Panc1 (cell line): ENCODE measurements at regions not wholly inside any gene's neighbourhood (a gene's known extent, or its start where the extent isn't known, plus 50 kb on each side); places are given as distances from the start of the nearest gene placed in this dataset.

Experiments
- ATAC-seq: fragments of 200-7000 bp; cut with Tn5 transposase; 2 replicates; pipeline ENCODE4 v1.9.1; 2020; ENCODE audit warnings: mild to moderate bottlenecking, moderate library complexity
- BruUV-seq: library from RNA; stranded (reverse); fragments of 400-500 nt; replicated peaks from 2 replicates; lab custom pipeline; 2021; lab: Mats Ljungman, UMichigan
- CTCF ChIA-PET: fragments of 300-600 bp; sonication (Branson Sonifier 250); formaldehyde crosslinking; loops from one replicate; lab custom pipeline; 2022; ENCODE audit warnings: antibody characterized with exemption; lab: Charles Lee
- POLR2A ChIA-PET: fragments of 300-600 bp; sonication (Branson Sonifier 250); formaldehyde crosslinking; loops from one replicate; lab custom pipeline; 2022; ENCODE audit warnings: antibody characterized with exemption; lab: Charles Lee
- DNase-seq: peaks from one replicate; pipeline ENCODE4 v3.0.0-alpha.2; 2010; ENCODE audit warnings: low read depth, low spot score
- H3K27ac ChIP-seq: 2 replicates; pipeline ENCODE4 v1.5.1; 2011; ENCODE audit warnings: mild to moderate bottlenecking, low read length, inconsistent platforms
- H3K27me3 ChIP-seq: fragments of 200-500 bp; sonication (Bioruptor generic); 2 replicates; pipeline ENCODE4 v1.6.0; 2014; ENCODE audit warnings: low read length, inconsistent platforms; ENCODE audit not compliant: control insufficient read depth, insufficient read depth
- H3K36me3 ChIP-seq: fragments of 200-500 bp; sonication (Bioruptor generic); 2 replicates; pipeline ENCODE4 v1.5.1; 2014; ENCODE audit warnings: inconsistent platforms, mild to moderate bottlenecking, low read length, moderate library complexity; ENCODE audit not compliant: control insufficient read depth, insufficient read depth
- H3K4me1 ChIP-seq: 2 replicates; pipeline ENCODE4 v1.5.1; 2011; ENCODE audit warnings: inconsistent platforms, mild to moderate bottlenecking, low read length, moderate library complexity; ENCODE audit not compliant: control insufficient read depth, insufficient read depth
- H3K4me3 ChIP-seq, 2 experiments: 2 replicates each; pipeline ENCODE4 v1.5.1; 2011 to 2012; ENCODE audit warnings: low read depth in 2 of 2, low read length in 2 of 2, mild to moderate bottlenecking in 2 of 2, inconsistent platforms in 1 of 2, moderate library complexity in 1 of 2
- H3K9me3 ChIP-seq: fragments of 200-500 bp; sonication (Bioruptor generic); 2 replicates; pipeline ENCODE4 v1.5.1; 2014; ENCODE audit warnings: low read depth, mild to moderate bottlenecking, inconsistent platforms, low read length, moderate library complexity; ENCODE audit not compliant: control insufficient read depth, insufficient read depth
- POLR2AphosphoS5 ChIP-seq: IDR thresholded peaks from 2 replicates; pipeline ENCODE4 v1.6.1; 2012; ENCODE audit warnings: mild to moderate bottlenecking, low read depth, low read length, moderate library complexity
- SIN3A ChIP-seq: IDR thresholded peaks from 2 replicates; pipeline ENCODE4 v1.6.1; 2012; ENCODE audit warnings: low read depth, mild to moderate bottlenecking, low read length, moderate library complexity, borderline replicate concordance; ENCODE audit not compliant: insufficient read depth
- TCF7L2 ChIP-seq: IDR thresholded peaks from 2 replicates; pipeline ENCODE4 v1.6.1; 2011; ENCODE audit warnings: mild to moderate bottlenecking, low read depth, low read length, inconsistent platforms
- in situ Hi-C: cut with HindIII; loops from 2 replicates; pipeline ENCODE4 v1.10.0; 2016; ENCODE audit warnings: low sequenced_read_pairs, low pct_unique_long_range_greater_than_20kb
- intact Hi-C: fragments of 100-400 bp; cut with micrococcal nuclease; formaldehyde crosslinking; loops from one replicate; pipeline ENCODE4 v1.10.0; 2022; ENCODE audit not compliant: unreplicated experiment
- TF ChIP-seq, protein P1 (sequence below), 2 experiments: IDR thresholded peaks; 2 replicates each; pipeline ENCODE4 v1.6.1; 2011 to 2012; ENCODE audit warnings: low read depth in 2 of 2, control low read depth in 1 of 2, low read length in 1 of 2, mild to moderate bottlenecking in 1 of 2, moderate library complexity in 1 of 2; ENCODE audit not compliant: insufficient read depth in 1 of 2
- TF ChIP-seq, protein P2 (sequence below): fragments of 450-650 bp; IDR thresholded peaks from 2 replicates; pipeline ENCODE4 v1.5.1; 2017; ENCODE audit warnings: mild to moderate bottlenecking

DNA sequence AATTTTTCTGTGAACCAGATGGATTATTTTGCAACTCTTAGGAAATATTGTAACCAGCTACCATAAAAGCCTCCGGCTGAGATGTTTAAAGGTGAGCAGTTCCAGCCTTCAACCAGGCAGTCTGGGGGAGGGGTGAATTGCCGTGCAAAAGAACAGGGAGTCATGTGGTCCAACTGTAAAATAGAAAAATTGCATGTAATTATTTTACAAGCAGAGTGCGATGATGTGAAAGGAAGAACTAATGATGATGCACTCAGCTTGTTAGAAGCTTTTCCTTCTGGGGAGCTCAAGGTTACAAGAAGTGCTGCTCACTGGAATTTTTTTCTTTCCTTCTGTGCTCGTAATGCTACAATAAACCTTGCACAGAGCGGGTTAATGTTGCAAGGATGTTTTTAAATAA is 188.7 kb upstream of the ITGA1 start:
- in situ Hi-C loops, result no loop called here

DNA sequence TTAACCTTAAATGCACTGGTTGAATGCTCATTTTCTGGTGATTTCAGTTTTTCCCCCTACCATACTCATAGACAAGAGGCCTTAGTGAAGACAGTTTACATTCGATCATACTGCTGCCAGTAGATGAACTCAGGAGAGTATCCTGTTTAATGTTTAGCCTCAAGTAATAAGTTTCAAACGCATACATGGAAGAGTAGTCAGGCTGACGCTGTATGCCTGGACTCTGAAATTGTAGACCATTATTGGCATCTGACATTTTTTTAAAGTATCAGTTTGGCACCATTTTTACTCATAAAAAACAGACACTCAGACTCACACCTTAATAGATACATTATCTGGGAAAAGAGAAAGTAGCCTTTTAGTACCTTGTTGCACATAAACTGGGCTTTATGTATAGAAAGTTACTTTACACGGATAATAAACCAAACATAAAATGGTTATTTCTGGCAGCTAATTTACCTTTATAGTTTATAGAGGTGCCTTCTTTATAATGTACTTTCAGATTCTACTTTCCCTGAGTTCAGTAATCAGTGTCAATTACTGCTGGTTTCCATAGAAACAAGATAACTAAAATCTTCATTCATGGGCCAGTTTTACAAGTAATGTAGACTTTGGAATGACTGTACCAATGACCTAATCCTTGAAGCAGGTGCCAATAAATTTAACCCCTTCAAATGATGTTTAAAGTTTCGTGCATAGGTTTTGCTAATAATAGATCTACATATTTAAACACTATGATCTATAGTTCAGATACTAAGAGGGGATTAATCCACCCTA is 183.8 kb upstream of the ITGA1 start:
- ChIA-PET POLR2A (no interaction called here), CTCF (no interaction called here)
- no peak for DNase-seq
- no peaks in the 10 kb centered on the region for H3K27me3 ChIP-seq
- H3K27ac ChIP-seq, result no peak overlapping the region
- H3K4me1 ChIP-seq, result no peaks in the 10 kb centered on the region
- intact Hi-C loops, result no loop called here
- no peaks in the 10 kb centered on the region for H3K9me3 ChIP-seq
- ATAC-seq, result no peak
- in situ Hi-C loops, result no loop called here
- BruUV-seq, result no TSS peak
- TF ChIP-seq TCF7L2, result no peak
- TF ChIP-seq SIN3A, result no peak
- TF ChIP-seq, protein P1, sequence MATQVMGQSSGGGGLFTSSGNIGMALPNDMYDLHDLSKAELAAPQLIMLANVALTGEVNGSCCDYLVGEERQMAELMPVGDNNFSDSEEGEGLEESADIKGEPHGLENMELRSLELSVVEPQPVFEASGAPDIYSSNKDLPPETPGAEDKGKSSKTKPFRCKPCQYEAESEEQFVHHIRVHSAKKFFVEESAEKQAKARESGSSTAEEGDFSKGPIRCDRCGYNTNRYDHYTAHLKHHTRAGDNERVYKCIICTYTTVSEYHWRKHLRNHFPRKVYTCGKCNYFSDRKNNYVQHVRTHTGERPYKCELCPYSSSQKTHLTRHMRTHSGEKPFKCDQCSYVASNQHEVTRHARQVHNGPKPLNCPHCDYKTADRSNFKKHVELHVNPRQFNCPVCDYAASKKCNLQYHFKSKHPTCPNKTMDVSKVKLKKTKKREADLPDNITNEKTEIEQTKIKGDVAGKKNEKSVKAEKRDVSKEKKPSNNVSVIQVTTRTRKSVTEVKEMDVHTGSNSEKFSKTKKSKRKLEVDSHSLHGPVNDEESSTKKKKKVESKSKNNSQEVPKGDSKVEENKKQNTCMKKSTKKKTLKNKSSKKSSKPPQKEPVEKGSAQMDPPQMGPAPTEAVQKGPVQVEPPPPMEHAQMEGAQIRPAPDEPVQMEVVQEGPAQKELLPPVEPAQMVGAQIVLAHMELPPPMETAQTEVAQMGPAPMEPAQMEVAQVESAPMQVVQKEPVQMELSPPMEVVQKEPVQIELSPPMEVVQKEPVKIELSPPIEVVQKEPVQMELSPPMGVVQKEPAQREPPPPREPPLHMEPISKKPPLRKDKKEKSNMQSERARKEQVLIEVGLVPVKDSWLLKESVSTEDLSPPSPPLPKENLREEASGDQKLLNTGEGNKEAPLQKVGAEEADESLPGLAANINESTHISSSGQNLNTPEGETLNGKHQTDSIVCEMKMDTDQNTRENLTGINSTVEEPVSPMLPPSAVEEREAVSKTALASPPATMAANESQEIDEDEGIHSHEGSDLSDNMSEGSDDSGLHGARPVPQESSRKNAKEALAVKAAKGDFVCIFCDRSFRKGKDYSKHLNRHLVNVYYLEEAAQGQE (IDR thresholded peaks at IDR 0.05; ENCODE audit: insufficient read depth in 1 of 2, low read depth in 2 of 2, low read length in 1 of 2), result no peak
- TF ChIP-seq, protein P2, sequence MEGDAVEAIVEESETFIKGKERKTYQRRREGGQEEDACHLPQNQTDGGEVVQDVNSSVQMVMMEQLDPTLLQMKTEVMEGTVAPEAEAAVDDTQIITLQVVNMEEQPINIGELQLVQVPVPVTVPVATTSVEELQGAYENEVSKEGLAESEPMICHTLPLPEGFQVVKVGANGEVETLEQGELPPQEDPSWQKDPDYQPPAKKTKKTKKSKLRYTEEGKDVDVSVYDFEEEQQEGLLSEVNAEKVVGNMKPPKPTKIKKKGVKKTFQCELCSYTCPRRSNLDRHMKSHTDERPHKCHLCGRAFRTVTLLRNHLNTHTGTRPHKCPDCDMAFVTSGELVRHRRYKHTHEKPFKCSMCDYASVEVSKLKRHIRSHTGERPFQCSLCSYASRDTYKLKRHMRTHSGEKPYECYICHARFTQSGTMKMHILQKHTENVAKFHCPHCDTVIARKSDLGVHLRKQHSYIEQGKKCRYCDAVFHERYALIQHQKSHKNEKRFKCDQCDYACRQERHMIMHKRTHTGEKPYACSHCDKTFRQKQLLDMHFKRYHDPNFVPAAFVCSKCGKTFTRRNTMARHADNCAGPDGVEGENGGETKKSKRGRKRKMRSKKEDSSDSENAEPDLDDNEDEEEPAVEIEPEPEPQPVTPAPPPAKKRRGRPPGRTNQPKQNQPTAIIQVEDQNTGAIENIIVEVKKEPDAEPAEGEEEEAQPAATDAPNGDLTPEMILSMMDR, result no peak
- TF ChIP-seq POLR2AphosphoS5, result no peak
- no peak overlapping the region for H3K4me3 ChIP-seq
- no peaks in the 10 kb centered on the region for H3K36me3 ChIP-seq

More for the DNA sequence above, 188.7 kb upstream of the ITGA1 start:
- H3K9me3 ChIP-seq, result no peaks in the 10 kb centered on the region
- H3K36me3 ChIP-seq, result no peaks in the 10 kb centered on the region
- DNase-seq, result no peak
- TF ChIP-seq, protein P2, result no peak
- TF ChIP-seq POLR2AphosphoS5 (no peak), TCF7L2 (no peak), SIN3A (no peak)
- TF ChIP-seq, protein P1 (IDR thresholded peaks at IDR 0.05; ENCODE audit: insufficient read depth in 1 of 2, low read depth in 2 of 2, low read length in 1 of 2), result no peak
- ATAC-seq, result no peak
- H3K4me3 ChIP-seq, result no peak overlapping the region
- POLR2A ChIA-PET, result interaction anchor here (0.6 kb wide), 1 partner anchor 214 kb away, joined by 4 read pairs; no protein-coding TSS in a partner anchor
- no TSS peak for BruUV-seq
- intact Hi-C loops, result no loop called here
- CTCF ChIA-PET, result no interaction called here
- H3K27me3 ChIP-seq, result no peaks in the 10 kb centered on the region
- H3K27ac ChIP-seq, result no peak overlapping the region
- H3K4me1 ChIP-seq, result no peaks in the 10 kb centered on the region
